ENCODE measurements at regions not wholly inside any gene's neighbourhood (a gene's known extent, or its start where the extent isn't known, plus 50 kb on each side); places are given as distances from the start of the nearest gene placed in this dataset.

DNA sequence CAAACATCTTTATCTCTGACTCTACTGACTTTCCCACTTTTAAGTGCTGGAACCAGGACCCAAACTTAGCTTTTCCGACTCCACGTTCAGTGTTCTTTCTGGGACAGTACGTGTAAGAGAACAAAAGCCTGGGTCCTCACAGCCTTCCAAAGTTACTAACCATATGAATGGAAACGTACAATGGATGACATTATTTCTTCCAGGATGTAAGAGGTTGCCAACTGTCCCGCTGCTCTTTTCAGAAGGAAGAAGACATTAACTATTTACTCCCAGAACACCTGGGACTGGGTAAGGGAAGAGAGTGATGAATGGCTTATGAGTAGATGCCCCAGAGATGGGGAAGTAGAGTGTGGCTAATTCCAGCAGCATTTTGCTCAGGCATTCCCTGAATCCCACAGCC lies 114.7 kb downstream of the TRAPPC11 start:
- WGBS, 2 donors, result 43 to 53% methylated on average over 5 of the region's 5 CpGs
- ATAC-seq (no peak), FAIRE-seq (no peak), DNase-seq (no peak)
- Histone ChIP-seq H3K27me3 (no peaks in the 10 kb centered on the region), H3K36me3 (no peaks in the 10 kb centered on the region), H3K4me1 (no peaks in the 10 kb centered on the region), H3K27ac (no peak overlapping the region), H3K4me3 (no peak overlapping the region), H3K9me3 (no peaks in the 10 kb centered on the region)
- intact Hi-C loops (cut with DNase I), result no loop called here
- TF ChIP-seq, protein P1, sequence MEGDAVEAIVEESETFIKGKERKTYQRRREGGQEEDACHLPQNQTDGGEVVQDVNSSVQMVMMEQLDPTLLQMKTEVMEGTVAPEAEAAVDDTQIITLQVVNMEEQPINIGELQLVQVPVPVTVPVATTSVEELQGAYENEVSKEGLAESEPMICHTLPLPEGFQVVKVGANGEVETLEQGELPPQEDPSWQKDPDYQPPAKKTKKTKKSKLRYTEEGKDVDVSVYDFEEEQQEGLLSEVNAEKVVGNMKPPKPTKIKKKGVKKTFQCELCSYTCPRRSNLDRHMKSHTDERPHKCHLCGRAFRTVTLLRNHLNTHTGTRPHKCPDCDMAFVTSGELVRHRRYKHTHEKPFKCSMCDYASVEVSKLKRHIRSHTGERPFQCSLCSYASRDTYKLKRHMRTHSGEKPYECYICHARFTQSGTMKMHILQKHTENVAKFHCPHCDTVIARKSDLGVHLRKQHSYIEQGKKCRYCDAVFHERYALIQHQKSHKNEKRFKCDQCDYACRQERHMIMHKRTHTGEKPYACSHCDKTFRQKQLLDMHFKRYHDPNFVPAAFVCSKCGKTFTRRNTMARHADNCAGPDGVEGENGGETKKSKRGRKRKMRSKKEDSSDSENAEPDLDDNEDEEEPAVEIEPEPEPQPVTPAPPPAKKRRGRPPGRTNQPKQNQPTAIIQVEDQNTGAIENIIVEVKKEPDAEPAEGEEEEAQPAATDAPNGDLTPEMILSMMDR (IDR thresholded peaks at IDR 0.05), result no peak

DNA sequence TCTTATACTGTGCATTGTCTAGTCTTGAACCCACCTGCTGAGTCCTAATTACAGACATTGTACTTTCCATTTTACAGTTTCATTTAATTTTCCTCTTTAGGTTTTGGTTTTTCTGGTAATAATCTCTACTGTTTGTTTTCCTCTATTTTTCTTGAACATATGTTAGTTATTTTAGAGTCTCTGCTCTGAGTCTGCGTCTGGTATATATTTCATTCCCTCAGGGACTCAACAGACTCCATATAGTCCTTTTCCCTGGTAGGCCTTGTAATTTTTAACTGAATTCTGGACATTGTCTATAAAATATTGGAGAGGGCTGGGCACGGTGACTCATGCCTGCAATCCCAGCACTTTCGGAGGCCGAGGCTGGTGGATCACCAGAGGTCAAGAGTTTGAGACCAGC lies 121.8 kb upstream of the STOX2 start:
- Histone ChIP-seq H3K27ac (no peak overlapping the region), H3K36me3 (no peaks in the 10 kb centered on the region), H3K4me3 (no peak overlapping the region), H3K27me3 (no peaks in the 10 kb centered on the region), H3K4me1 (peaks cover 0 to 5% (median 0%) of the 10 kb centered on the region in 3 donors), H3K9me3 (no peaks in the 10 kb centered on the region)
- intact Hi-C loops (cut with DNase I), result no loop called here
- DNase-seq (no peak), FAIRE-seq (no peak), ATAC-seq (no peak)
- WGBS, 2 donors, result 95% methylated on average over 4 of the region's 4 CpGs
- TF ChIP-seq, protein P1 (IDR thresholded peaks at IDR 0.05), result no peak

DNA sequence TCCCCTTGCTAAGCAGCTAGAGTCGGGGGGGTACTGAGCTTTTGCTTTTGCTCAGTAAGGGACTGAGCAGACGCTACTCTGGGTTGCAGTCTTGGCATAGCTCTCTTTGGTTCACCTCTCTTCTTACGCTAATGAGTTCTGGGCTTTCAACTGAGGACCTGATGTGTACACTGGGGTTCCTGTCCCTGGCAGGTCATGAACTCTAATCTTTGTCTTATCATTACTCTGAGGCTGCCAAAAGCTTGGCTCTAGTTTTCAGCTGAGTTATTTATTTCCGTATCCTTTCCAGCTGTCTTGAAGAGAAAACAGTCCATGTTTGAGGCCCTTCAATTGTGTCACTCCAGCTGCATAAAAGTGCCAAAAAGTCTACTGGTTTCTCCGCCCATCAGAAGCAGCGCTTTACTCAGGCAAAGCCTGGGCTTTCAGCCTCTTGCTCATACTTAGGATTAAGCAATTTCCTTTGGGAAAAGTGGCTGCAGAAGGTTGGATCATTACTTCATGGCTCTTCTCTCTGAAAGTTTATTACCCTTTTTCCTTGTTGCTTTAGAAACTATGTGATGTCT lies 121.0 kb upstream of the STOX2 start:
- Histone ChIP-seq H3K27me3 (no peaks in the 10 kb centered on the region), H3K36me3 (no peaks in the 10 kb centered on the region), H3K27ac (peak overlapping the region in 1 of 4 donors; percentile 30), H3K9me3 (no peaks in the 10 kb centered on the region), H3K4me3 (no peak overlapping the region), H3K4me1 (peaks cover 0 to 5% (median 0%) of the 10 kb centered on the region in 3 donors)
- peak; percentile 43 to 79 (median 72) for ATAC-seq
- WGBS, 2 donors, result 30 to 40% methylated on average over 6 of the region's 6 CpGs
- intact Hi-C loops (cut with DNase I), result no loop called here
- TF ChIP-seq, protein P1 (IDR thresholded peaks at IDR 0.05), result no peak
- FAIRE-seq, result no peak
- no peak for DNase-seq

DNA sequence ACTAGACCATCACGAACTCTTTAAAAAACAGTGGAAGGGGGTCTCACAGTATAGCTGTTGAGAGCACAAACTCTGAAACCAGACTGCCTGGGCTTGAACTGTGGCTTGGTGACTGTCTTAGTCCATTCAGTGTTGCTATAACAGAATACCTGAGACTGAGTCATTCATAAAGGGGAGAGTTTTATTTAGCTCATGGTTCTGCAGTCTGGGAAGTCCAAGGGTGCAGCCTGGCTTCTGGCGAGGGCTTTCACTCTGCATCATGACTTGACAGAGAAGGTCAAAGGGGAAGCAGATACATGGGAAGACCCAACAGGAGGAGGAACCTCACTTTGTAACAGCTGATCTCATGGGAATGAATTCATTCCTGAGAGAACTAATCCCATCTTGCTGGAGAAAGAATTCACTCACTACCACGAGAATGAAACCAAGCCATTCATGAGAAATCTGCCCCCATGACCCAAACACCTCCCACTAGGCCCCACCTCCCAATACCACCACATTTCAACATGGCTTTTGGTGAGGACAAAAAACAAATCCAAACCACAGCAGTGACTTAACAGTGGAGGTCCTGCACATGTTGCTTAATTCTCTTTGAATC lies 116.7 kb upstream of the STOX2 start:
- TF ChIP-seq, protein P1 (IDR thresholded peaks at IDR 0.05), result no peak
- intact Hi-C loops (cut with DNase I), result no loop called here
- Histone ChIP-seq H3K4me1 (peaks cover 0 to 5% (median 0%) of the 10 kb centered on the region in 3 donors), H3K27me3 (no peaks in the 10 kb centered on the region), H3K27ac (no peak overlapping the region), H3K9me3 (no peaks in the 10 kb centered on the region), H3K36me3 (no peaks in the 10 kb centered on the region), H3K4me3 (no peak overlapping the region)
- FAIRE-seq, result no peak
- DNase-seq, result no peak
- no peak for ATAC-seq
- whole genome bisulfite sequencing, 2 donors, result 74 to 81% methylated on average over 3 of the region's 3 CpGs

DNA sequence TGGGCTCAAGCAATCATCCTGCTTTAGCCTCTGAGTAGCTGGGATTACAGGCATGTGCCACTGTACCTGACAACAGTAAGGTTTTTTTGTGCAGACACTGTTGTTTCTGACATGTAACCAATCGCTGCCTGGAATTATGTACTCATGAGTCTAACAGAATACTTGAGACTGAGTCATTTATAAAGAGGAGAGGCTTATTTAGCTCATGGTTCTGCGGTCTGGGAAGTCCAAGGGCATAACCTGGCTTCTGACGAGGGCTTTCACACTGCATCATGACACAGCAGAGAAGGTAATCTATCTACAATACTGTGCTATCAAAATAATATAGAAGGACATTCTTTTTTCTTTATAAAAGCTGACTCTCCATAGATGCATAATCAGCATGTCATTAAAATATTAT lies 115.5 kb upstream of the STOX2 start:
- H3K4me1 ChIP-seq, result no peaks in the 10 kb centered on the region
- H3K9me3 ChIP-seq, result no peaks in the 10 kb centered on the region
- 79 to 89% methylated on average over 3 of the region's 3 CpGs for WGBS, 2 donors
- no peaks in the 10 kb centered on the region for H3K36me3 ChIP-seq
- no peaks in the 10 kb centered on the region for H3K27me3 ChIP-seq
- DNase-seq, result no peak
- no peak overlapping the region for H3K4me3 ChIP-seq
- no peak for FAIRE-seq
- TF ChIP-seq, protein P1 (IDR thresholded peaks at IDR 0.05), result no peak
- intact Hi-C loops (cut with DNase I), result no loop called here
- H3K27ac ChIP-seq, result no peak overlapping the region
- ATAC-seq, result no peak
